CD8-positive, alpha-beta memory T cell (primary cell): ENCODE measurements at regions not wholly inside any gene's neighbourhood (a gene's known extent, or its start where the extent isn't known, plus 50 kb on each side); places are given as distances from the start of the nearest gene placed in this dataset.

Experiments used
- CTCF ChIA-PET: fragments of 350-600 bp; sonication (Branson Sonifier 250); formaldehyde crosslinking; loops from one replicate; lab custom pipeline; 2021; ENCODE audit warnings: antibody characterized with exemption; lab: Charles Lee
- POLR2A ChIA-PET: fragments of 350-600 bp; sonication (Branson Sonifier 250); formaldehyde crosslinking; loops from one replicate; lab custom pipeline; 2021; ENCODE audit warnings: antibody characterized with exemption; lab: Charles Lee
- DNase-seq, 5 donors: peaks; one replicate each; pipeline versions ENCODE4 v3.0.0 to v3.0.0-alpha.2; 2020 to 2022; ENCODE audit warnings: mixed read lengths in 1 of 5
- H3K27ac ChIP-seq: one replicate; pipeline ENCODE4 v1.7.0; 2013; ENCODE audit warnings: low read depth, mild to moderate bottlenecking, low read length, moderate library complexity
- H3K27me3 ChIP-seq: 2 replicates; pipeline ENCODE4 v1.7.0; 2013; ENCODE audit warnings: low read length, mild to moderate bottlenecking; ENCODE audit not compliant: insufficient read depth, poor library complexity, severe bottlenecking
- H3K36me3 ChIP-seq: 2 replicates; pipeline ENCODE4 v1.7.0; 2013; ENCODE audit warnings: mild to moderate bottlenecking, low read length, moderate library complexity; ENCODE audit not compliant: insufficient read depth
- H3K4me1 ChIP-seq: 2 replicates; pipeline ENCODE4 v1.7.0; 2013; ENCODE audit warnings: mild to moderate bottlenecking, low read length, moderate library complexity; ENCODE audit not compliant: insufficient read depth
- H3K4me3 ChIP-seq: 2 replicates; pipeline ENCODE4 v1.7.0; 2013; ENCODE audit warnings: mild to moderate bottlenecking, low read length
- H3K9me3 ChIP-seq: 2 replicates; pipeline ENCODE4 v1.7.0; 2013; ENCODE audit warnings: mild to moderate bottlenecking, low read length
- H3K27ac Mint-ChIP-seq, 8 donors: one replicate each; pipeline ENCODE4 v1.8.0; 2020 to 2021; ENCODE audit warnings: mixed read lengths in 8 of 8, mild to moderate bottlenecking in 6 of 8, inconsistent platforms in 3 of 8, moderate library complexity in 3 of 8
- H3K27me3 Mint-ChIP-seq, 2 donors: one replicate each; pipeline ENCODE4 v1.8.0; 2020 to 2021; ENCODE audit warnings: mixed read lengths in 2 of 2, mild to moderate bottlenecking in 1 of 2, moderate library complexity in 1 of 2
- H3K36me3 Mint-ChIP-seq, 3 donors: one replicate each; pipeline ENCODE4 v1.8.0; 2020 to 2021; ENCODE audit warnings: mixed read lengths in 3 of 3, inconsistent platforms in 1 of 3, mild to moderate bottlenecking in 1 of 3
- H3K4me1 Mint-ChIP-seq, 3 donors: one replicate each; pipeline ENCODE4 v1.8.0; 2020 to 2021; ENCODE audit warnings: mixed read lengths in 3 of 3, inconsistent platforms in 1 of 3, mild to moderate bottlenecking in 1 of 3
- H3K4me3 Mint-ChIP-seq, 7 donors: one replicate each; pipeline ENCODE4 v1.8.0; 2020 to 2021; ENCODE audit warnings: mixed read lengths in 7 of 7, mild to moderate bottlenecking in 6 of 7, moderate library complexity in 4 of 7, inconsistent platforms in 2 of 7
- H3K9me3 Mint-ChIP-seq, 5 donors: one replicate each; pipeline ENCODE4 v1.8.0; 2020 to 2022; ENCODE audit warnings: mixed read lengths in 5 of 5, mild to moderate bottlenecking in 3 of 5, moderate library complexity in 2 of 5, inconsistent platforms in 1 of 5

GRCh38 chr6:18883268-18883667 is 496.1 kb downstream of the RNF144B start:
- no peak for DNase-seq
- H3K4me3 ChIP-seq = no peak overlapping the region
- no peaks in the 10 kb centered on the region for H3K36me3 ChIP-seq
- Mint-ChIP-seq H3K36me3 (no peaks in the 10 kb centered on the region), H3K9me3 (peaks cover 0 to 25% (median 3%) of the 10 kb centered on the region in 5 donors), H3K4me1 (no peaks in the 10 kb centered on the region), H3K27ac (no peak overlapping the region), H3K27me3 (no peaks in the 10 kb centered on the region), H3K4me3 (no peak overlapping the region)
- H3K27me3 ChIP-seq = no peaks in the 10 kb centered on the region
- H3K9me3 ChIP-seq = no peaks in the 10 kb centered on the region
- POLR2A ChIA-PET = no interaction called here
- H3K27ac ChIP-seq = no peak overlapping the region
- CTCF ChIA-PET = no interaction called here
- no peaks in the 10 kb centered on the region for H3K4me1 ChIP-seq

- ChIA-PET POLR2A (no interaction called here), CTCF (no interaction called here)
- peaks cover 0 to 25% (median 3%) of the 10 kb centered on the region in 5 donors for H3K9me3 Mint-ChIP-seq
- no peaks in the 10 kb centered on the region for H3K27me3 ChIP-seq
- H3K27ac ChIP-seq = no peak overlapping the region
- H3K4me3 Mint-ChIP-seq = no peak overlapping the region
- DNase-seq = no peak
- no peak overlapping the region for H3K4me3 ChIP-seq
- no peak overlapping the region for H3K27ac Mint-ChIP-seq
- H3K36me3 ChIP-seq = no peaks in the 10 kb centered on the region
- H3K27me3 Mint-ChIP-seq = no peaks in the 10 kb centered on the region
- H3K4me1 Mint-ChIP-seq = no peaks in the 10 kb centered on the region
- H3K4me1 ChIP-seq = no peaks in the 10 kb centered on the region
- H3K36me3 Mint-ChIP-seq = no peaks in the 10 kb centered on the region
- no peaks in the 10 kb centered on the region for H3K9me3 ChIP-seq
These were observed 496.7 kb downstream of the RNF144B start for GRCh38 chr6:18883851-18884250.

GRCh38 chr6:18893540-18894269 is 506.6 kb downstream of the RNF144B start:
- CTCF ChIA-PET = no interaction called here
- POLR2A ChIA-PET = no interaction called here
- no peak for DNase-seq
- Mint-ChIP-seq H3K4me1 (no peaks in the 10 kb centered on the region), H3K4me3 (no peak overlapping the region), H3K9me3 (peaks cover 2 to 8% (median 4%) of the 10 kb centered on the region in 5 donors), H3K27me3 (no peaks in the 10 kb centered on the region), H3K27ac (no peak overlapping the region), H3K36me3 (no peaks in the 10 kb centered on the region)
- Histone ChIP-seq H3K4me1 (no peaks in the 10 kb centered on the region), H3K27ac (no peak overlapping the region), H3K27me3 (no peaks in the 10 kb centered on the region), H3K4me3 (no peak overlapping the region), H3K9me3 (no peaks in the 10 kb centered on the region), H3K36me3 (no peaks in the 10 kb centered on the region)

GRCh38 chr6:18897350-18897749 is 510.2 kb downstream of the RNF144B start:
- Histone ChIP-seq H3K27ac (no peak overlapping the region), H3K27me3 (no peaks in the 10 kb centered on the region), H3K4me1 (no peaks in the 10 kb centered on the region), H3K4me3 (no peak overlapping the region), H3K9me3 (no peaks in the 10 kb centered on the region), H3K36me3 (no peaks in the 10 kb centered on the region)
- Mint-ChIP-seq H3K36me3 (no peaks in the 10 kb centered on the region), H3K27me3 (peaks cover 0 to 2% of the 10 kb centered on the region in 2 donors), H3K27ac (no peak overlapping the region), H3K4me3 (no peak overlapping the region), H3K9me3 (peaks cover 0 to 7% (median 2%) of the 10 kb centered on the region in 5 donors), H3K4me1 (no peaks in the 10 kb centered on the region)
- CTCF ChIA-PET = no interaction called here
- no peak for DNase-seq
- POLR2A ChIA-PET = no interaction called here

- POLR2A ChIA-PET = no interaction called here
- DNase-seq = no peak
- Histone ChIP-seq H3K36me3 (no peaks in the 10 kb centered on the region), H3K4me3 (no peak overlapping the region), H3K27me3 (no peaks in the 10 kb centered on the region), H3K27ac (no peak overlapping the region), H3K4me1 (no peaks in the 10 kb centered on the region), H3K9me3 (no peaks in the 10 kb centered on the region)
- H3K36me3 Mint-ChIP-seq = no peaks in the 10 kb centered on the region
- peaks cover 0 to 2% of the 10 kb centered on the region in 2 donors for H3K27me3 Mint-ChIP-seq
- H3K9me3 Mint-ChIP-seq = peaks cover 0 to 8% (median 0%) of the 10 kb centered on the region in 5 donors
- no peaks in the 10 kb centered on the region for H3K4me1 Mint-ChIP-seq
- H3K4me3 Mint-ChIP-seq = no peak overlapping the region
- H3K27ac Mint-ChIP-seq = no peak overlapping the region
- CTCF ChIA-PET = no interaction called here
These were observed 517.5 kb downstream of the RNF144B start for GRCh38 chr6:18904681-18905080.

GRCh38 chr6:18920701-18921100 is 533.6 kb downstream of the RNF144B start:
- ChIA-PET CTCF (no interaction called here), POLR2A (no interaction called here)
- peaks cover 0 to 18% (median 3%) of the 10 kb centered on the region in 5 donors for H3K9me3 Mint-ChIP-seq

GRCh38 chr6:18931086-18931485 is 543.9 kb downstream of the RNF144B start:
- no peaks in the 10 kb centered on the region for H3K36me3 ChIP-seq
- H3K9me3 ChIP-seq = no peaks in the 10 kb centered on the region
- Mint-ChIP-seq H3K27ac (no peak overlapping the region), H3K27me3 (no peaks in the 10 kb centered on the region), H3K36me3 (no peaks in the 10 kb centered on the region), H3K9me3 (peaks cover 0 to 27% (median 4%) of the 10 kb centered on the region in 5 donors), H3K4me3 (no peak overlapping the region), H3K4me1 (no peaks in the 10 kb centered on the region)
- no peaks in the 10 kb centered on the region for H3K27me3 ChIP-seq
- no peak overlapping the region for H3K4me3 ChIP-seq
- DNase-seq = no peak
- no peak overlapping the region for H3K27ac ChIP-seq
- no peaks in the 10 kb centered on the region for H3K4me1 ChIP-seq
- POLR2A ChIA-PET = no interaction called here
- CTCF ChIA-PET = no interaction called here

More at GRCh38 chr6:18920701-18921100, 533.6 kb downstream of the RNF144B start:
- Mint-ChIP-seq H3K27me3 (no peaks in the 10 kb centered on the region), H3K36me3 (no peaks in the 10 kb centered on the region), H3K27ac (no peak overlapping the region), H3K4me1 (no peaks in the 10 kb centered on the region), H3K4me3 (no peak overlapping the region)
- H3K27ac ChIP-seq = no peak overlapping the region
- H3K27me3 ChIP-seq = no peaks in the 10 kb centered on the region
- H3K36me3 ChIP-seq = no peaks in the 10 kb centered on the region
- no peaks in the 10 kb centered on the region for H3K9me3 ChIP-seq
- H3K4me3 ChIP-seq = no peak overlapping the region
- H3K4me1 ChIP-seq = no peaks in the 10 kb centered on the region
- no peak for DNase-seq

GRCh38 chr6:18958146-18958545 is 571.0 kb downstream of the RNF144B start:
- H3K4me1 ChIP-seq = no peaks in the 10 kb centered on the region
- no peaks in the 10 kb centered on the region for H3K27me3 ChIP-seq
- POLR2A ChIA-PET = no interaction called here
- no peaks in the 10 kb centered on the region for H3K9me3 ChIP-seq
- Mint-ChIP-seq H3K27ac (no peak overlapping the region), H3K36me3 (no peaks in the 10 kb centered on the region), H3K27me3 (no peaks in the 10 kb centered on the region), H3K4me1 (no peaks in the 10 kb centered on the region), H3K4me3 (no peak overlapping the region), H3K9me3 (peaks cover 0 to 23% (median 0%) of the 10 kb centered on the region in 5 donors)
- H3K27ac ChIP-seq = no peak overlapping the region
- H3K36me3 ChIP-seq = no peaks in the 10 kb centered on the region
- CTCF ChIA-PET = no interaction called here
- H3K4me3 ChIP-seq = no peak overlapping the region
- DNase-seq = no peak
